PC-9 (cell line): ENCODE measurements at regions not wholly inside any gene's neighbourhood (a gene's known extent, or its start where the extent isn't known, plus 50 kb on each side); places are given as distances from the start of the nearest gene placed in this dataset.

Source experiments
- BruUV-seq: library from RNA; stranded (reverse); fragments of 400-500 nt; replicated peaks from 2 replicates; lab custom pipeline; 2021; lab: Mats Ljungman, UMichigan
- CTCF ChIA-PET: fragments of 300-600 bp; sonication (Branson Sonifier 250); formaldehyde crosslinking; loops from one replicate; lab custom pipeline; 2022; ENCODE audit warnings: antibody characterized with exemption; lab: Charles Lee
- POLR2A ChIA-PET: fragments of 300-600 bp; sonication (Branson Sonifier 250); formaldehyde crosslinking; loops from one replicate; lab custom pipeline; 2022; ENCODE audit warnings: antibody characterized with exemption; ENCODE audit not compliant: unreplicated experiment; lab: Charles Lee
- DNase-seq, 2 experiments: peaks; one replicate each; pipeline versions ENCODE4 v3.0.0 to v3.0.0-alpha.2; 2015 to 2022; ENCODE audit warnings: mixed read lengths in 1 of 2
- H2AFZ ChIP-seq: fragments of 200-600 bp; sonication (generic); 2 replicates; pipeline ENCODE4 v1.8.1; 2017; ENCODE audit warnings: antibody characterized with exemption
- H3F3A ChIP-seq: fragments of 200-600 bp; sonication (generic); 2 replicates; pipeline ENCODE4 v1.8.1; 2017; ENCODE audit warnings: antibody characterized with exemption, mild to moderate bottlenecking, low read depth; ENCODE audit not compliant: insufficient read depth
- H3K27ac ChIP-seq: fragments of 200-600 bp; sonication (generic); 2 replicates; pipeline ENCODE4 v1.6.1; 2016; ENCODE audit warnings: mixed run types
- H3K27me3 ChIP-seq: fragments of 200-600 bp; sonication (generic); 2 replicates; pipeline ENCODE4 v1.6.1; 2016; ENCODE audit warnings: low read depth, mixed run types; ENCODE audit not compliant: insufficient read depth
- H3K36me3 ChIP-seq: fragments of 200-600 bp; sonication (generic); 2 replicates; pipeline ENCODE4 v1.6.1; 2016; ENCODE audit warnings: low read depth, mixed run types
- H3K4me1 ChIP-seq: fragments of 200-600 bp; sonication (generic); replicated peaks from 2 replicates; pipeline ENCODE4 v1.6.1; 2016; ENCODE audit warnings: mixed run types; ENCODE audit not compliant: insufficient read depth
- H3K4me2 ChIP-seq: fragments of 200-600 bp; sonication (generic); 2 replicates; pipeline ENCODE4 v1.6.1; 2017; ENCODE audit warnings: mixed run types
- H3K4me3 ChIP-seq: fragments of 200-600 bp; sonication (generic); 2 replicates; pipeline ENCODE4 v1.6.1; 2016; ENCODE audit warnings: mixed run types
- H3K79me2 ChIP-seq: fragments of 200-600 bp; sonication (generic); 2 replicates; pipeline ENCODE4 v1.6.1; 2017; ENCODE audit warnings: low read depth, mixed run types
- H3K9me2 ChIP-seq: fragments of 200-600 bp; sonication (generic); 2 replicates; pipeline ENCODE4 v1.8.1; 2017; ENCODE audit warnings: mild to moderate bottlenecking; ENCODE audit not compliant: insufficient read depth
- H3K9me3 ChIP-seq: fragments of 200-600 bp; sonication (generic); 2 replicates; pipeline ENCODE4 v1.8.1; 2016; ENCODE audit warnings: low read depth; ENCODE audit not compliant: insufficient read depth
- H4K20me1 ChIP-seq: fragments of 200-600 bp; sonication (generic); 2 replicates; pipeline ENCODE4 v1.8.1; 2017; ENCODE audit not compliant: insufficient read depth
- EZH2 ChIP-seq: fragments of 200-600 bp; sonication (generic); IDR thresholded peaks from 2 replicates; pipeline ENCODE4 v1.8.0; 2017; ENCODE audit warnings: antibody characterized with exemption, low read depth
- intact Hi-C: fragments of 100-400 bp; cut with micrococcal nuclease; formaldehyde crosslinking; loops from one replicate; pipeline ENCODE4 v1.10.0; 2022; ENCODE audit not compliant: unreplicated experiment
- TF ChIP-seq, protein P1 (sequence below): fragments of 200-600 bp; sonication (generic); conservative IDR thresholded peaks from 2 replicates; pipeline ENCODE4 v1.6.1; 2017; ENCODE audit warnings: mixed run types, antibody characterized with exemption, mild to moderate bottlenecking, moderate library complexity

DNA sequence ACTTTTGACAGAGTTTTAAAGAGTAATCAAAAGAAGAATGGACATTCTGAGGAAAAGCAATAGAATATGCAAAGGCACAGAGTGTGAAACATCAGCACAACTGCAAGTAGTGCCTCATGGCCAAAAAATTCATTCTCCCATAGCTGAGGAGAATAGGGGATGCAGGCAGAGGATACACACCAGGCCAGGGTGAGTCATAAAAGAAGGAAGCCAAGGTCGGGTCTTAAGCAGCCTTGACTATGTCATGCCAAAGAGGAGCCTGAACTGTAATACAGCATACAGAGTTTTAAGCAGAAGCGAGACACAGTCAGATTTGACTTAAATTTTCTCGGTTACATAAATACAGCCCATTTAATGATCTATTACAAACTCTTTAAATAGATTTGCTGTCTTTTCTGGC lies 165.0 kb downstream of the LNPK start:
- ChIA-PET POLR2A (no interaction called here), CTCF (no interaction called here)
- TF ChIP-seq EZH2: no peak
- TF ChIP-seq, protein P1, sequence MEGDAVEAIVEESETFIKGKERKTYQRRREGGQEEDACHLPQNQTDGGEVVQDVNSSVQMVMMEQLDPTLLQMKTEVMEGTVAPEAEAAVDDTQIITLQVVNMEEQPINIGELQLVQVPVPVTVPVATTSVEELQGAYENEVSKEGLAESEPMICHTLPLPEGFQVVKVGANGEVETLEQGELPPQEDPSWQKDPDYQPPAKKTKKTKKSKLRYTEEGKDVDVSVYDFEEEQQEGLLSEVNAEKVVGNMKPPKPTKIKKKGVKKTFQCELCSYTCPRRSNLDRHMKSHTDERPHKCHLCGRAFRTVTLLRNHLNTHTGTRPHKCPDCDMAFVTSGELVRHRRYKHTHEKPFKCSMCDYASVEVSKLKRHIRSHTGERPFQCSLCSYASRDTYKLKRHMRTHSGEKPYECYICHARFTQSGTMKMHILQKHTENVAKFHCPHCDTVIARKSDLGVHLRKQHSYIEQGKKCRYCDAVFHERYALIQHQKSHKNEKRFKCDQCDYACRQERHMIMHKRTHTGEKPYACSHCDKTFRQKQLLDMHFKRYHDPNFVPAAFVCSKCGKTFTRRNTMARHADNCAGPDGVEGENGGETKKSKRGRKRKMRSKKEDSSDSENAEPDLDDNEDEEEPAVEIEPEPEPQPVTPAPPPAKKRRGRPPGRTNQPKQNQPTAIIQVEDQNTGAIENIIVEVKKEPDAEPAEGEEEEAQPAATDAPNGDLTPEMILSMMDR: no peak
- Histone ChIP-seq H3K27ac (no peak overlapping the region), H4K20me1 (no peaks in the 10 kb centered on the region), H3F3A (no peaks in the 10 kb centered on the region), H3K36me3 (no peaks in the 10 kb centered on the region), H3K9me2 (no peaks in the 10 kb centered on the region), H3K27me3 (no peaks in the 10 kb centered on the region), H2AFZ (no peak overlapping the region), H3K79me2 (no peaks in the 10 kb centered on the region), H3K4me2 (no peak overlapping the region), H3K9me3 (no peaks in the 10 kb centered on the region), H3K4me1 (no peaks in the 10 kb centered on the region), H3K4me3 (no peak overlapping the region)
- no peak for DNase-seq
- intact Hi-C loops: no loop called here
- BruUV-seq: no TSS peak

DNA sequence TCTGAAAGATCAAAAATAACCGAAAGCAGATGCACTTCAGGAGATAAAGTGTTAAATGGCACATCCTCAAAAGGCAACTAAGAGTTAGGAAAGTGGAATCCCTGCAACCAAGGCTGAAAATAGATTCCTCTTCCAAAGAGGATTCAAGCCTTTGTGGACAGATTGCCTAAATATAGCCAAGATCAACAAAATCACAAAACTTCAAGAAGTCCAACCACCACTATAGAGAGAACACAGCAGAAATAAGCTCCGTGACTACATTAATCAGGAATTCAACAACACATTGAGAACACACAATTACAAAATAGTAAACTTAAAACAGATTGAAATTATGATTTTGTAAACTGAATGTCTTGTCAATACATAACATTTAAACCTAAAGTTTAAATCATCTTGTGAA lies 165.7 kb downstream of the LNPK start:
- Histone ChIP-seq H3K79me2 (no peaks in the 10 kb centered on the region), H3K4me3 (no peak overlapping the region), H3K4me1 (no peaks in the 10 kb centered on the region), H3K9me2 (no peaks in the 10 kb centered on the region), H3K4me2 (no peak overlapping the region), H3K9me3 (no peaks in the 10 kb centered on the region; the same call in 1 of the 2 replicates), H4K20me1 (no peaks in the 10 kb centered on the region), H3K27ac (no peak overlapping the region), H3K27me3 (no peaks in the 10 kb centered on the region), H2AFZ (no peak overlapping the region), H3F3A (no peaks in the 10 kb centered on the region), H3K36me3 (no peaks in the 10 kb centered on the region)
- no peak for DNase-seq
- no TSS peak for BruUV-seq
- intact Hi-C loops: no loop called here
- POLR2A ChIA-PET: no interaction called here
- TF ChIP-seq, protein P1: no peak
- TF ChIP-seq EZH2: no peak
- CTCF ChIA-PET: no interaction called here

GRCh38 chr2:175834477-175834876 lies 167.6 kb downstream of the LNPK start:
- Histone ChIP-seq H3K4me3 (no peak overlapping the region), H3K36me3 (no peaks in the 10 kb centered on the region), H3K27ac (no peak overlapping the region), H3K9me2 (no peaks in the 10 kb centered on the region), H3K79me2 (no peaks in the 10 kb centered on the region), H3K4me1 (no peaks in the 10 kb centered on the region), H4K20me1 (no peaks in the 10 kb centered on the region), H3K4me2 (no peak overlapping the region), H3K9me3 (no peaks in the 10 kb centered on the region; the same call in 1 of the 2 replicates), H2AFZ (no peak overlapping the region), H3F3A (no peaks in the 10 kb centered on the region), H3K27me3 (no peaks in the 10 kb centered on the region)
- no peak for DNase-seq
- BruUV-seq: no TSS peak
- ChIA-PET CTCF (no interaction called here), POLR2A (no interaction called here)
- TF ChIP-seq, protein P1: no peak
- TF ChIP-seq EZH2: no peak
- intact Hi-C loops: no loop called here
